Endothelial cell (in vitro differentiated cells): ENCODE measurements at regions not wholly inside any gene's neighbourhood (a gene's known extent, or its start where the extent isn't known, plus 50 kb on each side); places are given as distances from the start of the nearest gene placed in this dataset.

ENCODE experiments used
- DNase-seq: peaks from one replicate; pipeline ENCODE4 v3.0.0; 2021; ENCODE audit warnings: low spot score
- H3K27ac Mint-ChIP-seq: one replicate; pipeline ENCODE4 v1.8.0; 2021; ENCODE audit warnings: mixed read lengths, inconsistent platforms; ENCODE audit not compliant: unreplicated experiment
- H3K27me3 Mint-ChIP-seq: one replicate; pipeline ENCODE4 v1.8.0; 2021; ENCODE audit warnings: mild to moderate bottlenecking, moderate library complexity, mixed read lengths, inconsistent platforms; ENCODE audit not compliant: unreplicated experiment
- H3K36me3 Mint-ChIP-seq: one replicate; pipeline ENCODE4 v1.8.0; 2021; ENCODE audit warnings: mild to moderate bottlenecking, low read depth, mixed read lengths, inconsistent platforms; ENCODE audit not compliant: unreplicated experiment
- H3K4me1 Mint-ChIP-seq: one replicate; pipeline ENCODE4 v1.8.0; 2021; ENCODE audit warnings: mild to moderate bottlenecking, mixed read lengths, inconsistent platforms; ENCODE audit not compliant: unreplicated experiment
- H3K4me3 Mint-ChIP-seq: one replicate; pipeline ENCODE4 v1.8.0; 2021; ENCODE audit warnings: mild to moderate bottlenecking, mixed read lengths, inconsistent platforms; ENCODE audit not compliant: unreplicated experiment
- H3K9me3 Mint-ChIP-seq: one replicate; pipeline ENCODE4 v1.8.0; 2021; ENCODE audit warnings: mixed read lengths, inconsistent platforms; ENCODE audit not compliant: unreplicated experiment
- TF ChIP-seq, protein P1 (sequence below): fragments of 200-600 bp; sonication (generic); IDR thresholded peaks from one replicate; pipeline ENCODE4 v1.5.0; 2021; ENCODE audit warnings: antibody characterized with exemption; ENCODE audit not compliant: unreplicated experiment

- H3K27me3 Mint-ChIP-seq: peaks cover 1% of the 10 kb centered on the region
- DNase-seq: no peak
- TF ChIP-seq, protein P1, sequence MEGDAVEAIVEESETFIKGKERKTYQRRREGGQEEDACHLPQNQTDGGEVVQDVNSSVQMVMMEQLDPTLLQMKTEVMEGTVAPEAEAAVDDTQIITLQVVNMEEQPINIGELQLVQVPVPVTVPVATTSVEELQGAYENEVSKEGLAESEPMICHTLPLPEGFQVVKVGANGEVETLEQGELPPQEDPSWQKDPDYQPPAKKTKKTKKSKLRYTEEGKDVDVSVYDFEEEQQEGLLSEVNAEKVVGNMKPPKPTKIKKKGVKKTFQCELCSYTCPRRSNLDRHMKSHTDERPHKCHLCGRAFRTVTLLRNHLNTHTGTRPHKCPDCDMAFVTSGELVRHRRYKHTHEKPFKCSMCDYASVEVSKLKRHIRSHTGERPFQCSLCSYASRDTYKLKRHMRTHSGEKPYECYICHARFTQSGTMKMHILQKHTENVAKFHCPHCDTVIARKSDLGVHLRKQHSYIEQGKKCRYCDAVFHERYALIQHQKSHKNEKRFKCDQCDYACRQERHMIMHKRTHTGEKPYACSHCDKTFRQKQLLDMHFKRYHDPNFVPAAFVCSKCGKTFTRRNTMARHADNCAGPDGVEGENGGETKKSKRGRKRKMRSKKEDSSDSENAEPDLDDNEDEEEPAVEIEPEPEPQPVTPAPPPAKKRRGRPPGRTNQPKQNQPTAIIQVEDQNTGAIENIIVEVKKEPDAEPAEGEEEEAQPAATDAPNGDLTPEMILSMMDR: no peak
- no peaks in the 10 kb centered on the region for H3K9me3 Mint-ChIP-seq
- H3K4me3 Mint-ChIP-seq: no peak overlapping the region
- H3K4me1 Mint-ChIP-seq: no peaks in the 10 kb centered on the region
- no peak overlapping the region for H3K27ac Mint-ChIP-seq
- no peaks in the 10 kb centered on the region for H3K36me3 Mint-ChIP-seq
Observed at GRCh38 chr9:108789742-108790141, 66.0 kb downstream of the ACTL7B start.

DNA sequence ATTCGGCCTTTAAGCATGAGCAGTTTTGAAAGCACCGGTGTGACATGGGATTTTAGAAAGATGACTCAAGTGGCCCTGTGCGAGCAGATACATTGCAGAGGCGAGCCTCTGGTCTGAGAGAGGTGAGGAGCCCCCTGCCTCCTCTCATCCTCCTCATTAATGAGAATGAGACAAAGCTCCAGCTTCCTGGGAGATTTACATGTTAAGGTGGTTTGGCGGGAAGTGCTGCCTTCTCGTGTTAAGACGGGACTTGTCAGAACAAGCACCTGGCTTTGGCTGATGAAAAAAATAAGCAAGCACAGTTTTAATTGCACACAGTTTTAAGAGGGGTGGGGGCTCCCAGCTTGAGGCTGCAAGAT is 68.1 kb downstream of the ACTL7B start:
- Mint-ChIP-seq H3K27me3 (peaks cover 1% of the 10 kb centered on the region), H3K27ac (no peak overlapping the region), H3K9me3 (no peaks in the 10 kb centered on the region), H3K4me3 (no peak overlapping the region), H3K36me3 (no peaks in the 10 kb centered on the region), H3K4me1 (peaks cover 9% of the 10 kb centered on the region)
- DNase-seq: no peak
- TF ChIP-seq, protein P1: no peak

DNA sequence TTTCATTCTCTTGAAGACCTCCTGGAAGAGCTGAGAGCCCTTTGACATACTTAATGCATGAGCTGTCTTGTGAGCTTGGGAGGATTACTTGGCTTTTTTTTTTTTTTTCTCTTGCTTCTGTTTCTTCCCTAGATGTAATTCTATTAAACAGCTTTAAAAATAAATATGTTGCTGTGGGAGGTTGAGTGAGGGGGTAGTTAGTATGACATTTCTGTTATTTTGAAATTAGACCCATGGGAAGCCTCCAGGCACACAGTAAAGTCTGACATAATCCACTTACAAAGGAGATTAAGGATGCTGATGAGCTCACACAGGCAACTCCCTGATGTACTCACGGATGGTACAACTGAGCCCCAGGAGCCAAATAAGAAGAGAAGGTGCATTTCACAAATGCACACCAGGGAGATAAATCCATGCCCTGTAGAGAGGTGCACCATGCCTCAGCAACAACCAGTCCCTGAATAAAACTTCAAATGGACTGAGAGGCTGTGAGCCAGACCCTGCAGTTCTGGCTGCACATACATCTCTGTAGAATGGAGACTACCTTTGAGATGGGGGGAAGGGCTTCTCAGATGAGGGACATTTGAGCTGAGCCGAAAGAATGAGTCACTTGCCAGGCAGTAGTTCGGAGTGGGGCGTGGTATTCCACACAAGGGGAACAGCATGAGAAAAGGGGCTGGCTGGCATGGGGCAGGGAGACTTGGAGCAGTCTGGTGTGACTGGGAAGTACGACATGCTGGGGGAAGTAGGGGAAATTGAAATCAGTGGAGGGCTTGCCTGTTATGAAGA is 68.7 kb downstream of the ACTL7B start:
- Mint-ChIP-seq H3K4me3 (no peak overlapping the region), H3K36me3 (no peaks in the 10 kb centered on the region), H3K4me1 (peaks cover 9% of the 10 kb centered on the region), H3K9me3 (no peaks in the 10 kb centered on the region), H3K27ac (no peak overlapping the region), H3K27me3 (no peaks in the 10 kb centered on the region)
- TF ChIP-seq, protein P1: no peak
- no peak for DNase-seq

GRCh38 chr9:108786322-108786721 is 69.5 kb downstream of the ACTL7B start:
- Mint-ChIP-seq H3K4me1 (peaks cover 12% of the 10 kb centered on the region), H3K27me3 (no peaks in the 10 kb centered on the region), H3K4me3 (no peak overlapping the region), H3K27ac (no peak overlapping the region), H3K36me3 (no peaks in the 10 kb centered on the region), H3K9me3 (no peaks in the 10 kb centered on the region)
- DNase-seq: no peak
- TF ChIP-seq, protein P1: no peak

- Mint-ChIP-seq H3K4me1 (peaks cover 17% of the 10 kb centered on the region), H3K36me3 (no peaks in the 10 kb centered on the region), H3K4me3 (no peak overlapping the region), H3K27me3 (no peaks in the 10 kb centered on the region), H3K27ac (no peak overlapping the region), H3K9me3 (no peaks in the 10 kb centered on the region)
- DNase-seq: no peak
- TF ChIP-seq, protein P1: no peak
Observed at GRCh38 chr9:108784998-108785397, 70.8 kb downstream of the ACTL7B start.
